Prostate gland (tissue), 2 donors: ENCODE measurements at regions not wholly inside any gene's neighbourhood (a gene's known extent, or its start where the extent isn't known, plus 50 kb on each side); places are given as distances from the start of the nearest gene placed in this dataset.

Experiments used
- CTCF ChIP-seq, 4 experiments: fragments of 200-600 bp in 2 of 4; fragments of 450-650 bp in 2 of 4; sonication (generic) in 2 of 4; IDR thresholded peaks; 1 replicate in 3 of 4; 2 replicates in 1 of 4; pipeline ENCODE4 v1.5.1; 2016 to 2019; ENCODE audit warnings: antibody characterized with exemption in 4 of 4, mild to moderate bottlenecking in 2 of 4, moderate library complexity in 2 of 4
- POLR2A ChIP-seq: fragments of 450-650 bp; IDR thresholded peaks from one replicate; pipeline ENCODE4 v1.6.1; 2016; ENCODE audit warnings: antibody characterized with exemption, mild to moderate bottlenecking
- POLR2AphosphoS5 ChIP-seq: sonication (generic); formaldehyde crosslinking; IDR thresholded peaks from one replicate; pipeline ENCODE4 v1.6.1; 2017; ENCODE audit warnings: antibody characterized with exemption

GRCh38 chr3:35422836-35423601 is 216.3 kb upstream of the ARPP21 start:
- TF ChIP-seq CTCF (IDR thresholded peaks at IDR 0.05) (no peak), POLR2AphosphoS5 (no peak), POLR2A (no peak)
